PC-3 (cell line): ENCODE measurements at regions not wholly inside any gene's neighbourhood (a gene's known extent, or its start where the extent isn't known, plus 50 kb on each side); places are given as distances from the start of the nearest gene placed in this dataset.

Source experiments
- ATAC-seq: fragments of 200-7000 bp; cut with Tn5 transposase; 2 replicates; pipeline ENCODE4 v1.9.1; 2020; ENCODE audit warnings: mild to moderate bottlenecking, moderate library complexity
- BruUV-seq: library from RNA; stranded (reverse); fragments of 400-500 nt; replicated peaks from 2 replicates; lab custom pipeline; 2021; lab: Mats Ljungman, UMichigan
- CTCF ChIA-PET: fragments of 300-600 bp; sonication (Branson Sonifier 250); formaldehyde crosslinking; loops from one replicate; lab custom pipeline; 2022; ENCODE audit warnings: antibody characterized with exemption; lab: Charles Lee
- POLR2A ChIA-PET: fragments of 300-600 bp; sonication (Branson Sonifier 250); formaldehyde crosslinking; loops from one replicate; lab custom pipeline; 2022; ENCODE audit warnings: antibody characterized with exemption; ENCODE audit not compliant: unreplicated experiment; lab: Charles Lee
- DNase-seq: peaks from one replicate; pipeline ENCODE4 v3.0.0-alpha.2; 2015
- H2AFZ ChIP-seq: fragments of 300-600 bp; sonication (generic); 2 replicates; pipeline ENCODE4 v1.6.0; 2016; ENCODE audit warnings: antibody characterized with exemption, low read length
- H3F3A ChIP-seq: fragments of 300-600 bp; sonication (generic); one replicate; pipeline ENCODE4 v1.6.0; 2017; ENCODE audit warnings: antibody characterized with exemption, low read length, control low read depth, mild to moderate bottlenecking; ENCODE audit not compliant: unreplicated experiment
- H3K27ac ChIP-seq: fragments of 300-600 bp; sonication (generic); 2 replicates; pipeline ENCODE4 v1.5.1; 2016; ENCODE audit warnings: mild to moderate bottlenecking, low read length
- H3K27me3 ChIP-seq: fragments of 300-600 bp; sonication (generic); 2 replicates; pipeline ENCODE4 v1.6.1; 2016; ENCODE audit warnings: low read length, mixed read lengths
- H3K36me3 ChIP-seq: fragments of 300-600 bp; sonication (generic); 2 replicates; pipeline ENCODE4 v1.6.1; 2016; ENCODE audit warnings: low read depth, mixed run types, low read length, mixed read lengths
- H3K4me1 ChIP-seq: fragments of 300-600 bp; sonication (generic); 2 replicates; pipeline ENCODE4 v1.5.1; 2016; ENCODE audit warnings: low read length; ENCODE audit not compliant: insufficient read depth
- H3K4me2 ChIP-seq: fragments of 300-600 bp; sonication (generic); 2 replicates; pipeline ENCODE4 v1.6.0; 2016; ENCODE audit warnings: low read length
- H3K4me3 ChIP-seq: fragments of 300-600 bp; sonication (generic); 2 replicates; pipeline ENCODE4 v1.5.1; 2016; ENCODE audit warnings: mild to moderate bottlenecking, low read length, mixed read lengths
- H3K79me2 ChIP-seq: fragments of 300-600 bp; sonication (generic); 2 replicates; pipeline ENCODE4 v1.6.1; 2017; ENCODE audit warnings: low read length, mixed read lengths
- H3K9ac ChIP-seq: fragments of 300-600 bp; sonication (generic); 2 replicates; pipeline ENCODE4 v1.6.0; 2016; ENCODE audit warnings: mild to moderate bottlenecking, low read length
- H3K9me2 ChIP-seq: fragments of 300-600 bp; sonication (generic); replicated peaks from 2 replicates; pipeline ENCODE4 v1.6.1; 2016; ENCODE audit warnings: mixed run types, low read length, mixed read lengths
- H3K9me3 ChIP-seq: fragments of 300-600 bp; sonication (generic); 2 replicates; pipeline ENCODE4 v1.6.1; 2016; ENCODE audit warnings: low read length, mixed read lengths
- H4K20me1 ChIP-seq: fragments of 300-600 bp; sonication (generic); 2 replicates; pipeline ENCODE4 v1.6.1; 2016; ENCODE audit warnings: low read length, mixed read lengths
- EZH2 ChIP-seq: fragments of 300-600 bp; sonication (generic); IDR thresholded peaks from one replicate; pipeline ENCODE4 v1.6.1; 2017; ENCODE audit warnings: antibody characterized with exemption, mild to moderate bottlenecking, low read length; ENCODE audit not compliant: unreplicated experiment
- EZH2phosphoT487 ChIP-seq: fragments of 300-600 bp; sonication (generic); IDR thresholded peaks from 2 replicates; pipeline ENCODE4 v1.6.1; 2018; ENCODE audit warnings: mild to moderate bottlenecking, antibody characterized with exemption, low read length, borderline replicate concordance
- intact Hi-C: fragments of 100-400 bp; cut with micrococcal nuclease; formaldehyde crosslinking; loops from 2 replicates; pipeline ENCODE4 v1.9.0; 2023
- TF ChIP-seq, protein P1 (sequence below): fragments of 300-600 bp; sonication (generic); conservative IDR thresholded peaks from 2 replicates; pipeline ENCODE4 v1.5.1; 2017; ENCODE audit warnings: antibody characterized with exemption, low read depth, mild to moderate bottlenecking, low read length

GRCh38 chr2:4256351-4256750 lies 553.0 kb downstream of the DCDC2C start:
- H3K9me2 ChIP-seq = no peaks in the 10 kb centered on the region
- no peaks in the 10 kb centered on the region for H3K27me3 ChIP-seq
- H4K20me1 ChIP-seq = no peaks in the 10 kb centered on the region
- no peak overlapping the region for H3K4me3 ChIP-seq
- H3K4me2 ChIP-seq = no peak overlapping the region
- no peak overlapping the region for H3K27ac ChIP-seq
- H2AFZ ChIP-seq = no peak overlapping the region
- no peaks in the 10 kb centered on the region for H3K9me3 ChIP-seq
- POLR2A ChIA-PET = no interaction called here
- intact Hi-C loops = no loop called here
- no TSS peak for BruUV-seq
- CTCF ChIA-PET = no interaction called here
- H3K79me2 ChIP-seq = no peaks in the 10 kb centered on the region
- DNase-seq (no peak), ATAC-seq (no peak)
- H3K36me3 ChIP-seq = no peaks in the 10 kb centered on the region
- no peak for TF ChIP-seq EZH2
- TF ChIP-seq EZH2phosphoT487 = no peak
- TF ChIP-seq, protein P1, sequence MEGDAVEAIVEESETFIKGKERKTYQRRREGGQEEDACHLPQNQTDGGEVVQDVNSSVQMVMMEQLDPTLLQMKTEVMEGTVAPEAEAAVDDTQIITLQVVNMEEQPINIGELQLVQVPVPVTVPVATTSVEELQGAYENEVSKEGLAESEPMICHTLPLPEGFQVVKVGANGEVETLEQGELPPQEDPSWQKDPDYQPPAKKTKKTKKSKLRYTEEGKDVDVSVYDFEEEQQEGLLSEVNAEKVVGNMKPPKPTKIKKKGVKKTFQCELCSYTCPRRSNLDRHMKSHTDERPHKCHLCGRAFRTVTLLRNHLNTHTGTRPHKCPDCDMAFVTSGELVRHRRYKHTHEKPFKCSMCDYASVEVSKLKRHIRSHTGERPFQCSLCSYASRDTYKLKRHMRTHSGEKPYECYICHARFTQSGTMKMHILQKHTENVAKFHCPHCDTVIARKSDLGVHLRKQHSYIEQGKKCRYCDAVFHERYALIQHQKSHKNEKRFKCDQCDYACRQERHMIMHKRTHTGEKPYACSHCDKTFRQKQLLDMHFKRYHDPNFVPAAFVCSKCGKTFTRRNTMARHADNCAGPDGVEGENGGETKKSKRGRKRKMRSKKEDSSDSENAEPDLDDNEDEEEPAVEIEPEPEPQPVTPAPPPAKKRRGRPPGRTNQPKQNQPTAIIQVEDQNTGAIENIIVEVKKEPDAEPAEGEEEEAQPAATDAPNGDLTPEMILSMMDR = no peak
- no peaks in the 10 kb centered on the region for H3K4me1 ChIP-seq
- H3K9ac ChIP-seq = no peak overlapping the region
- no peaks in the 10 kb centered on the region for H3F3A ChIP-seq

DNA sequence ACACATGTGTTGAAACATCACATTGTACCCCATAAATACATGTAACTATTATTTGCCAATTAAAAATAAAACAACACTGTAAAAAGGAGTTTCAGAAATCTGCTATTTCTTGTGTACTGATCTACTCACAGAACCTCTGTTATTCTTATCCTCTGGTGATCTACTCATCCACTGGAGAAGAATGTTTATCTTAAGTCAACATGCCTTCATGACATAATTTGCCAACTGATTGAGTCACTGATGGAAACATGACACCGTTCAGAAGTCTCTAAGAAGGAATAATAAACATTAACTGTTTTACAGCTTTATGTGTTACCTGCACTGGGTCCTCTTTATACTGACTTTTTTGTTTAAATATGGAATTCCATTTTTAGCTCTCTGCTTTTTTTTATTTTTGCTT lies 555.2 kb downstream of the DCDC2C start:
- DNase-seq = peak; percentile 51
- no TSS peak for BruUV-seq
- no peaks in the 10 kb centered on the region for H3K36me3 ChIP-seq

GRCh38 chr2:4265936-4266335 lies 562.6 kb downstream of the DCDC2C start:
- ChIA-PET POLR2A (no interaction called here), CTCF (no interaction called here)
- Histone ChIP-seq H3K9ac (no peak overlapping the region), H3K9me2 (no peaks in the 10 kb centered on the region), H2AFZ (no peak overlapping the region), H3F3A (no peaks in the 10 kb centered on the region), H3K4me3 (no peak overlapping the region), H4K20me1 (no peaks in the 10 kb centered on the region), H3K27me3 (no peaks in the 10 kb centered on the region), H3K4me2 (no peak overlapping the region), H3K27ac (no peak overlapping the region), H3K79me2 (no peaks in the 10 kb centered on the region), H3K4me1 (no peaks in the 10 kb centered on the region), H3K36me3 (no peaks in the 10 kb centered on the region), H3K9me3 (no peaks in the 10 kb centered on the region)
- BruUV-seq = no TSS peak
- intact Hi-C loops = no loop called here
- ATAC-seq (no peak), DNase-seq (no peak)
- TF ChIP-seq, protein P1 = no peak
- TF ChIP-seq EZH2phosphoT487 (no peak), EZH2 (no peak)

More for the DNA sequence above, 555.2 kb downstream of the DCDC2C start:
- Histone ChIP-seq H3K4me2 (no peak overlapping the region), H3K4me3 (no peak overlapping the region), H3K4me1 (no peaks in the 10 kb centered on the region), H2AFZ (no peak overlapping the region), H3K27ac (no peak overlapping the region), H4K20me1 (no peaks in the 10 kb centered on the region), H3K79me2 (no peaks in the 10 kb centered on the region), H3K9ac (no peak overlapping the region), H3K9me3 (no peaks in the 10 kb centered on the region), H3K9me2 (no peaks in the 10 kb centered on the region), H3F3A (no peaks in the 10 kb centered on the region), H3K27me3 (no peaks in the 10 kb centered on the region)
- TF ChIP-seq, protein P1 = no peak
- TF ChIP-seq EZH2phosphoT487 (no peak), EZH2 (no peak)
- ChIA-PET POLR2A (no interaction called here), CTCF (no interaction called here)
- ATAC-seq = no peak
- intact Hi-C loops = no loop called here
